ENCODE measurements at regions not wholly inside any gene's neighbourhood (a gene's known extent, or its start where the extent isn't known, plus 50 kb on each side); places are given as distances from the start of the nearest gene placed in this dataset.
"Not testable (repeated sequence)": the region's sequence is repeated elsewhere in the genome, so short reads cannot be mapped to it uniquely, and the experiment has no call there.

DNA sequence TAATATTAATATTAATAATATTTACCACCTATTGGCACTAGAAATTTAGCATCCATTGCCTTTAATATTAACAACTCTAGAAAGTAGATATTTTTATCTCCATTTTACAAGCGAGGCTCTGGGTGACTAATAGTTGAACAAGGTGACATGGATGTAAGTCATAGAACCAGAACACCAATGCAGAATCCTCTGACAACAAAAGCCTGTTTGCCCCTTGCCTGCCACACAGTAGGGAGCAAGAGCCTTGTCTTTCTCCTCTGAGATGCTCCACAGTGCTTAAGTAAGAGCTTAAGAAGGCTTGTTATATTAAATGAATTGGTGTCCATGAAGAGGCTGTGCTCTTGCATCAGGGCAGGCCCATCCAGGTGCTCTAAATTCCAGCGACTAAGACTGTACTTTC, 51.2 kb upstream of the LBX1 start:
- Histone ChIP-seq H3K4me1 (ENCODE audit: control insufficient read depth in 2 of 3, insufficient read depth in 2 of 3, low read depth in 1 of 3, low read length in 3 of 3) (peaks cover 0 to 4% (median 0%) of the 10 kb centered on the region in 3 donors), H3K27ac (ENCODE audit: low read depth in 2 of 2, low read length in 2 of 2) (no peak overlapping the region), H3K36me3 (ENCODE audit: control insufficient read depth in 2 of 3, insufficient read depth in 3 of 3, low read length in 3 of 3) (no peaks in the 10 kb centered on the region), H3K27me3 (ENCODE audit: control insufficient read depth, insufficient read depth, low read length) (peaks cover 10% of the 10 kb centered on the region), H3K4me3 (ENCODE audit: low read length in 3 of 3) (no peak overlapping the region), H3K9ac (ENCODE audit: low read length in 3 of 3) (no peak overlapping the region), H3K9me3 (ENCODE audit: control insufficient read depth in 2 of 3, insufficient read depth in 1 of 3, low read length in 3 of 3) (no peaks in the 10 kb centered on the region)
- DNase-seq = no peak
- intact Hi-C loops (cut with DNase I) = no loop called here
- TF ChIP-seq, protein P1, sequence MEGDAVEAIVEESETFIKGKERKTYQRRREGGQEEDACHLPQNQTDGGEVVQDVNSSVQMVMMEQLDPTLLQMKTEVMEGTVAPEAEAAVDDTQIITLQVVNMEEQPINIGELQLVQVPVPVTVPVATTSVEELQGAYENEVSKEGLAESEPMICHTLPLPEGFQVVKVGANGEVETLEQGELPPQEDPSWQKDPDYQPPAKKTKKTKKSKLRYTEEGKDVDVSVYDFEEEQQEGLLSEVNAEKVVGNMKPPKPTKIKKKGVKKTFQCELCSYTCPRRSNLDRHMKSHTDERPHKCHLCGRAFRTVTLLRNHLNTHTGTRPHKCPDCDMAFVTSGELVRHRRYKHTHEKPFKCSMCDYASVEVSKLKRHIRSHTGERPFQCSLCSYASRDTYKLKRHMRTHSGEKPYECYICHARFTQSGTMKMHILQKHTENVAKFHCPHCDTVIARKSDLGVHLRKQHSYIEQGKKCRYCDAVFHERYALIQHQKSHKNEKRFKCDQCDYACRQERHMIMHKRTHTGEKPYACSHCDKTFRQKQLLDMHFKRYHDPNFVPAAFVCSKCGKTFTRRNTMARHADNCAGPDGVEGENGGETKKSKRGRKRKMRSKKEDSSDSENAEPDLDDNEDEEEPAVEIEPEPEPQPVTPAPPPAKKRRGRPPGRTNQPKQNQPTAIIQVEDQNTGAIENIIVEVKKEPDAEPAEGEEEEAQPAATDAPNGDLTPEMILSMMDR (IDR thresholded peaks at IDR 0.05; ENCODE audit: borderline replicate concordance, extremely low read depth, insufficient read depth) = no peak
- FAIRE-seq = no peak

DNA sequence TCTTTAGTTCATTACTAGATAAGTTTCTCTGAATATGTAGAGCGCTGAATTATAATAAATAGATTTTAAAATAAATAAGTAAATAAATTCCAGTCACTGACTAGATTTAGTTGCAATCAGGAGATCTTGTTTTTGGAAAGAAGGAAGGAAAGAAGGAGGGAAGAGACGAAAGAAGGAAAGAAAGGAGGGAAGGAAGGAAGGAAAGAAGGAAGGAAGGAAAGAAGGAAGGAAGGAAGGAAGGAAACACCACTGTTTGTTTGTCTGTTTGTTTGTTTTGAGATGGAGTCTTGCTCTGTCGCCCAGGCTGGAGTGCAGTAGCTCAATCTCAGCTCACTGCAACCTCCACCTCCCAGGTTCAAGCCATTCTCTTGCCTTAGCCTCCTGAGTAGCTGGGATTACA, 51.7 kb upstream of the LBX1 start:
- FAIRE-seq; H3K27ac ChIP-seq (ENCODE audit: low read depth in 2 of 2, low read length in 2 of 2); DNase-seq; H3K9me3 ChIP-seq (ENCODE audit: control insufficient read depth in 2 of 3, insufficient read depth in 1 of 3, low read length in 3 of 3); H3K36me3 ChIP-seq (ENCODE audit: control insufficient read depth in 2 of 3, insufficient read depth in 3 of 3, low read length in 3 of 3); H3K9ac ChIP-seq (ENCODE audit: low read length in 3 of 3); intact Hi-C loops (cut with DNase I); H3K4me1 ChIP-seq (ENCODE audit: control insufficient read depth in 2 of 3, insufficient read depth in 2 of 3, low read depth in 1 of 3, low read length in 3 of 3); H3K4me3 ChIP-seq (ENCODE audit: low read length in 3 of 3): not testable (repeated sequence)
- peaks cover 10% of the 10 kb centered on the region for H3K27me3 ChIP-seq (ENCODE audit: control insufficient read depth, insufficient read depth, low read length)

DNA sequence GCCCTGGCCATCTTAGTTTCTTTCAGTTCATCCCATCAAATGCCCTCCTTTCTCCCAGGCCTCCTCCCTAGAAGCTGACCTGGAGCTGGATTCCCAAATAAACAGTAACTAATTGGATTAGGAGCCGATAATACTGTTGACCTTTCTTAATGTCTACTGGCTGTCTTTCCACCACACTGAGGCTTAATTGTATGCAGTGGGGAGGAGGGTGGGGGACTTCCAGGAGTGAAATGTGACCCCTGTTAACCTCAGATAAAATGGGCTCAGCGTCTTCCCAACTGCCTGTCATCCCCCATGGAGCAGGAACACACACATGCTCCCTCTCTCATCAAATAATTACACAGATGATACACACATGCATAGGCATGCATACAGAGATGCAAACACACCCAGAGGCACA, 53.7 kb upstream of the LBX1 start:
- DNase-seq (no peak), FAIRE-seq (no peak)
- TF ChIP-seq, protein P1 (IDR thresholded peaks at IDR 0.05; ENCODE audit: borderline replicate concordance, extremely low read depth, insufficient read depth) = no peak
- intact Hi-C loops (cut with DNase I) = no loop called here
- no peak overlapping the region for H3K9ac ChIP-seq (ENCODE audit: low read length in 3 of 3)
- peaks cover 0 to 4% (median 0%) of the 10 kb centered on the region in 3 donors for H3K4me1 ChIP-seq (ENCODE audit: control insufficient read depth in 2 of 3, insufficient read depth in 2 of 3, low read depth in 1 of 3, low read length in 3 of 3)
- peaks cover 10% of the 10 kb centered on the region for H3K27me3 ChIP-seq (ENCODE audit: control insufficient read depth, insufficient read depth, low read length)
- no peaks in the 10 kb centered on the region for H3K36me3 ChIP-seq (ENCODE audit: control insufficient read depth in 2 of 3, insufficient read depth in 3 of 3, low read length in 3 of 3)
- no peaks in the 10 kb centered on the region for H3K9me3 ChIP-seq (ENCODE audit: control insufficient read depth in 2 of 3, insufficient read depth in 1 of 3, low read length in 3 of 3)
- no peak overlapping the region for H3K4me3 ChIP-seq (ENCODE audit: low read length in 3 of 3)
- no peak overlapping the region for H3K27ac ChIP-seq (ENCODE audit: low read depth in 2 of 2, low read length in 2 of 2)

DNA sequence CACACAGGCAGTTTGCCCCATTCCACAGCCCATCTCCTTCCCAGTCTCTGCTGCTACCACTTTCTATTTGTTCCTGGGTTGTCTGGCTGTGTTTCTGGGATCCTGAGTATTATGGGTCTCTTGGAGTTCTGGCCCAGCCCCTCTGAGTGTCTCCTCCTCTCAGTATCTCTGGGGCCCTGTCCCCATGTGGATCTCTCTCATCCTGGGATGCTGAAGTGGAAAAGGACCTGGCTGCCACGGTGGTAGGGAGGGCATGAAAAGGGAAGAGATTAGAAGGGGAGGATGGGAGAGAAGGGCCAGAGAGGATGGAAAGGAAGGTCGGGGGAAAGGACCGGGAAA, 54.5 kb upstream of the LBX1 start:
- Histone ChIP-seq H3K36me3 (ENCODE audit: control insufficient read depth in 2 of 3, insufficient read depth in 3 of 3, low read length in 3 of 3) (no peaks in the 10 kb centered on the region), H3K9ac (ENCODE audit: low read length in 3 of 3) (no peak overlapping the region), H3K27me3 (ENCODE audit: control insufficient read depth, insufficient read depth, low read length) (peaks cover 10% of the 10 kb centered on the region), H3K27ac (ENCODE audit: low read depth in 2 of 2, low read length in 2 of 2) (no peak overlapping the region), H3K4me1 (ENCODE audit: control insufficient read depth in 2 of 3, insufficient read depth in 2 of 3, low read depth in 1 of 3, low read length in 3 of 3) (peaks cover 0 to 4% (median 0%) of the 10 kb centered on the region in 3 donors), H3K9me3 (ENCODE audit: control insufficient read depth in 2 of 3, insufficient read depth in 1 of 3, low read length in 3 of 3) (no peaks in the 10 kb centered on the region), H3K4me3 (ENCODE audit: low read length in 3 of 3) (no peak overlapping the region)
- FAIRE-seq (no peak), DNase-seq (no peak)
- TF ChIP-seq, protein P1 (IDR thresholded peaks at IDR 0.05; ENCODE audit: borderline replicate concordance, extremely low read depth, insufficient read depth) = no peak
- intact Hi-C loops (cut with DNase I) = no loop called here
